ENCODE measurements at regions not wholly inside any gene's neighbourhood (a gene's known extent, or its start where the extent isn't known, plus 50 kb on each side); places are given as distances from the start of the nearest gene placed in this dataset.

GRCh38 chrX:122545778-122546177 is 638.3 kb upstream of the GRIA3 start:
- TF ChIP-seq POLR2A (IDR thresholded peaks at IDR 0.05; ENCODE audit: low read depth, low read length) (no peak), SPI1 (IDR thresholded peaks at IDR 0.05; ENCODE audit: low read depth, low read length) (no peak), POLR2AphosphoS5 (IDR thresholded peaks at IDR 0.05; ENCODE audit: low read depth, low read length) (no peak)
